CD14-positive monocyte (primary cell): ENCODE measurements at regions not wholly inside any gene's neighbourhood (a gene's known extent, or its start where the extent isn't known, plus 50 kb on each side); places are given as distances from the start of the nearest gene placed in this dataset.

Source experiments
- DNase-seq, 3 donors: peaks; one replicate each; pipeline ENCODE4 v3.0.0-alpha.2; 2011 to 2022
- H2AFZ ChIP-seq: 2 replicates; pipeline ENCODE4 v1.6.0; 2012; ENCODE audit warnings: mild to moderate bottlenecking, low read depth, low read length, inconsistent platforms; ENCODE audit not compliant: insufficient read depth, poor library complexity, severe bottlenecking
- H3K27ac ChIP-seq, 2 donors: 1 replicate in 1 of 2; 2 replicates in 1 of 2; pipeline ENCODE4 v1.5.1; 2012 to 2013; ENCODE audit warnings: low read length in 2 of 2, control low read depth in 1 of 2, inconsistent platforms in 1 of 2, low read depth in 1 of 2, mild to moderate bottlenecking in 1 of 2
- H3K27me3 ChIP-seq, 2 donors: one replicate each; pipeline versions ENCODE4 v1.6.0 to v1.6.1; 2011 to 2013; ENCODE audit warnings: low read length in 2 of 2; ENCODE audit not compliant: control insufficient read depth in 2 of 2, insufficient read depth in 2 of 2
- H3K36me3 ChIP-seq, 2 donors: replicated peaks in 1 of 2; 1 replicate in 1 of 2; 2 replicates in 1 of 2; pipeline versions ENCODE4 v1.5.1 to v1.6.1; 2012 to 2013; ENCODE audit warnings: low read length in 2 of 2, control low read depth in 1 of 2, inconsistent platforms in 1 of 2, mild to moderate bottlenecking in 1 of 2; ENCODE audit not compliant: insufficient read depth in 2 of 2, control insufficient read depth in 1 of 2
- H3K4me1 ChIP-seq, 2 donors: 1 replicate in 1 of 2; 2 replicates in 1 of 2; pipeline versions ENCODE4 v1.5.1 to v1.6.1; 2012 to 2013; ENCODE audit warnings: low read length in 2 of 2, control low read depth in 1 of 2, inconsistent platforms in 1 of 2, mild to moderate bottlenecking in 1 of 2, moderate library complexity in 1 of 2; ENCODE audit not compliant: insufficient read depth in 2 of 2, control insufficient read depth in 1 of 2
- H3K4me2 ChIP-seq: replicated peaks from 2 replicates; pipeline ENCODE3; 2012; ENCODE audit warnings: low read length, moderate library complexity, mild to moderate bottlenecking; ENCODE audit not compliant: poor library complexity, severe bottlenecking; ENCODE audit errors: extremely low read depth
- H3K4me3 ChIP-seq, 3 experiments: fragments of 200-600 bp in 1 of 3; sonication (generic) in 1 of 3; replicated peaks in 1 of 3; 1 replicate in 2 of 3; 2 replicates in 1 of 3; pipeline ENCODE4 v1.5.1; 2011 to 2013; ENCODE audit warnings: low read length in 3 of 3, mild to moderate bottlenecking in 3 of 3, control low read depth in 2 of 3, low read depth in 2 of 3, inconsistent platforms in 1 of 3, moderate library complexity in 1 of 3
- H3K79me2 ChIP-seq: 2 replicates; pipeline ENCODE4 v1.6.0; 2012; ENCODE audit warnings: mild to moderate bottlenecking, control low read depth, inconsistent platforms, low read length, moderate library complexity; ENCODE audit not compliant: insufficient read depth
- H3K9ac ChIP-seq: 2 replicates; pipeline ENCODE4 v1.6.0; 2017; ENCODE audit warnings: low read length, mild to moderate bottlenecking; ENCODE audit not compliant: insufficient read depth, poor library complexity, severe bottlenecking
- H3K9me3 ChIP-seq, 2 donors: replicated peaks in 1 of 2; 1 replicate in 1 of 2; 2 replicates in 1 of 2; pipeline versions ENCODE4 v1.5.1 to v1.6.1; 2012 to 2013; ENCODE audit warnings: low read length in 2 of 2, control low read depth in 1 of 2; ENCODE audit not compliant: control insufficient read depth in 1 of 2, insufficient read depth in 1 of 2
- H4K20me1 ChIP-seq: 2 replicates; pipeline ENCODE4 v1.6.0; 2012; ENCODE audit warnings: mild to moderate bottlenecking, low read length, control low read depth, moderate library complexity; ENCODE audit not compliant: insufficient read depth
- H3K27ac Mint-ChIP-seq, 7 donors: one replicate each; pipeline ENCODE4 v1.8.0; 2020; ENCODE audit warnings: mild to moderate bottlenecking in 7 of 7, mixed read lengths in 7 of 7, moderate library complexity in 6 of 7, inconsistent platforms in 2 of 7
- H3K27me3 Mint-ChIP-seq, 3 donors: one replicate each; pipeline ENCODE4 v1.8.0; 2021 to 2022; ENCODE audit warnings: low read depth in 3 of 3, mild to moderate bottlenecking in 3 of 3, mixed read lengths in 3 of 3, moderate library complexity in 3 of 3, inconsistent platforms in 1 of 3
- H3K36me3 Mint-ChIP-seq, 2 donors: one replicate each; pipeline ENCODE4 v1.8.0; 2020; ENCODE audit warnings: mixed read lengths in 2 of 2, inconsistent platforms in 1 of 2, mild to moderate bottlenecking in 1 of 2
- H3K4me1 Mint-ChIP-seq: one replicate; pipeline ENCODE4 v1.8.0; 2020; ENCODE audit warnings: mild to moderate bottlenecking, mixed read lengths
- H3K4me3 Mint-ChIP-seq, 2 donors: one replicate each; pipeline ENCODE4 v1.8.0; 2020; ENCODE audit warnings: mild to moderate bottlenecking in 2 of 2, mixed read lengths in 2 of 2, moderate library complexity in 1 of 2
- H3K9me3 Mint-ChIP-seq, 7 donors: one replicate each; pipeline ENCODE4 v1.8.0; 2020 to 2022; ENCODE audit warnings: mixed read lengths in 7 of 7, mild to moderate bottlenecking in 6 of 7, moderate library complexity in 6 of 7, inconsistent platforms in 2 of 7
- WGBS: methylation state at CpG from one replicate; pipeline ENCODE4 v1.1.5; 2013; ENCODE audit warnings: missing lambda C conversion rate; ENCODE audit not compliant: insufficient coverage; 5-methylcytosine and 5-hydroxymethylcytosine counted together
- intact Hi-C, 2 donors: fragments of 100-400 bp; cut with micrococcal nuclease; formaldehyde crosslinking; loops; one replicate each; pipeline versions ENCODE4 v1.15.0 to v1.15.1; 2023
- TF ChIP-seq, protein P1 (sequence below): fragments of 200-600 bp; IDR thresholded peaks from one replicate; pipeline ENCODE4 v1.8.0; 2022; ENCODE audit warnings: antibody characterized with exemption, mild to moderate bottlenecking

GRCh38 chr1:67588178-67588855 lies 96.7 kb upstream of the GADD45A start:
- intact Hi-C loops: no loop called here
- H3K27me3 Mint-ChIP-seq: peaks cover 0 to 3% (median 0%) of the 10 kb centered on the region in 3 donors
- no peak overlapping the region for H3K4me3 Mint-ChIP-seq
- H3K36me3 Mint-ChIP-seq: no peaks in the 10 kb centered on the region
- TF ChIP-seq, protein P1, sequence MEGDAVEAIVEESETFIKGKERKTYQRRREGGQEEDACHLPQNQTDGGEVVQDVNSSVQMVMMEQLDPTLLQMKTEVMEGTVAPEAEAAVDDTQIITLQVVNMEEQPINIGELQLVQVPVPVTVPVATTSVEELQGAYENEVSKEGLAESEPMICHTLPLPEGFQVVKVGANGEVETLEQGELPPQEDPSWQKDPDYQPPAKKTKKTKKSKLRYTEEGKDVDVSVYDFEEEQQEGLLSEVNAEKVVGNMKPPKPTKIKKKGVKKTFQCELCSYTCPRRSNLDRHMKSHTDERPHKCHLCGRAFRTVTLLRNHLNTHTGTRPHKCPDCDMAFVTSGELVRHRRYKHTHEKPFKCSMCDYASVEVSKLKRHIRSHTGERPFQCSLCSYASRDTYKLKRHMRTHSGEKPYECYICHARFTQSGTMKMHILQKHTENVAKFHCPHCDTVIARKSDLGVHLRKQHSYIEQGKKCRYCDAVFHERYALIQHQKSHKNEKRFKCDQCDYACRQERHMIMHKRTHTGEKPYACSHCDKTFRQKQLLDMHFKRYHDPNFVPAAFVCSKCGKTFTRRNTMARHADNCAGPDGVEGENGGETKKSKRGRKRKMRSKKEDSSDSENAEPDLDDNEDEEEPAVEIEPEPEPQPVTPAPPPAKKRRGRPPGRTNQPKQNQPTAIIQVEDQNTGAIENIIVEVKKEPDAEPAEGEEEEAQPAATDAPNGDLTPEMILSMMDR: no peak
- WGBS: 17% methylated on average over 5 of the region's 9 CpGs
- DNase-seq: peak; percentile 9 to 51 (median 10)
- Histone ChIP-seq H4K20me1 (no peaks in the 10 kb centered on the region), H3K4me1 (peaks cover 29 to 32% of the 10 kb centered on the region in 2 donors), H2AFZ (no peak overlapping the region), H3K9ac (no peak overlapping the region), H3K79me2 (no peaks in the 10 kb centered on the region), H3K9me3 (no peaks in the 10 kb centered on the region), H3K4me3 (no peak overlapping the region), H3K27ac (no peak overlapping the region), H3K36me3 (no peaks in the 10 kb centered on the region), H3K4me2 (peak overlapping the region; percentile 27), H3K27me3 (no peaks in the 10 kb centered on the region)
- peaks cover 25% of the 10 kb centered on the region for H3K4me1 Mint-ChIP-seq
- peak overlapping the region in 2 of 7 donors; percentile 1 to 29 for H3K27ac Mint-ChIP-seq
- H3K9me3 Mint-ChIP-seq: no peaks in the 10 kb centered on the region

DNA sequence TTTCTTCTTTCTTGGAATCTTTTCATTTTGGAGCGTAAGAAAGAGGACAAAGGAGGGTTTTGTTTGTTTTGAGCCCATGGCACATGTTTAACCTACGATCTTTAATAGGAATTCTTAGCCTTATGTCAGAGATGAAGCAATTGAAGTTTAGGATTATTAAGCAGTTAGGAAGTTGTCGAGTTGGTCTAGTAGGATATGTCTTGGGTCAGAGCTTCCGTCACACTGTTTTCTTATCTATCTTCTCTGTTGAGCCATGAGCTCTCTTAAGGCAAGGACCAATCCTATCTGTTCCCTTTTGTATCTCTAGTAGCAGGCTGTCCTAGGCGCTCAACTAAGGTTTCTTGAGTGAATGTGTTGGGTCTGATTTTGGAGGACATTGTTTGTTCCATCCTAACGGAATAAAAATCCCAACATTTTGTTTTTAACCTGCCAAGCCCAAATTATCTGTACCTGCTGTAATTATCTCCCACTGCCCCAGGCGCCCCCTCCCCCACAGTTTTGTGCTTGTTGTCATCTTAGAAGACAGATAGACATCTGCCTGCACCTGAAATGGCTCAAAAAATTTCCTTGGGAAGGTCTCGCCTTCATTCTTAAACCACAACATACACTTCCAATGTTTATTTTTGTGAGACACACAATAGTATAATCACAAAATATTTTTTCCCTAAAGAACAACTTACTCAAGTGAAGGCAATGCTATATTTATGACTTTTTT lies 95.3 kb upstream of the GADD45A start:
- no peaks in the 10 kb centered on the region for H3K36me3 ChIP-seq
- H3K27me3 ChIP-seq: no peaks in the 10 kb centered on the region
- H3K4me2 ChIP-seq: no peak overlapping the region
- no peak overlapping the region for H3K27ac ChIP-seq
- TF ChIP-seq, protein P1: no peak
- H3K27me3 Mint-ChIP-seq: peaks cover 0 to 3% (median 1%) of the 10 kb centered on the region in 3 donors
- peaks cover 25% of the 10 kb centered on the region for H3K4me1 Mint-ChIP-seq
- WGBS: 93% methylated on average over 4 of the region's 8 CpGs
- no peaks in the 10 kb centered on the region for H3K36me3 Mint-ChIP-seq
- no peak for DNase-seq
- intact Hi-C loops: no loop called here
- no peak overlapping the region for H3K4me3 ChIP-seq
- H3K27ac Mint-ChIP-seq: peak overlapping the region in 1 of 7 donors; percentile 10
- H3K4me1 ChIP-seq: peaks cover 29 to 32% of the 10 kb centered on the region in 2 donors
- no peaks in the 10 kb centered on the region for H3K9me3 ChIP-seq
- no peak overlapping the region for H2AFZ ChIP-seq
- H3K9ac ChIP-seq: no peak overlapping the region
- H3K4me3 Mint-ChIP-seq: no peak overlapping the region
- no peaks in the 10 kb centered on the region for H4K20me1 ChIP-seq
- peaks cover 0 to 3% (median 0%) of the 10 kb centered on the region in 7 donors for H3K9me3 Mint-ChIP-seq
- no peaks in the 10 kb centered on the region for H3K79me2 ChIP-seq
